A673 (cell line): ENCODE measurements at regions not wholly inside any gene's neighbourhood (a gene's known extent, or its start where the extent isn't known, plus 50 kb on each side); places are given as distances from the start of the nearest gene placed in this dataset.
"Not testable (repeated sequence)": the region's sequence is repeated elsewhere in the genome, so short reads cannot be mapped to it uniquely, and the experiment has no call there.

ENCODE experiments used
- BruUV-seq: library from RNA; stranded (reverse); fragments of 400-500 nt; replicated peaks from 2 replicates; lab custom pipeline; 2021; lab: Mats Ljungman, UMichigan
- CTCF ChIA-PET: fragments of 300-600 bp; sonication (Branson Sonifier 250); formaldehyde crosslinking; loops from one replicate; lab custom pipeline; 2022; ENCODE audit warnings: antibody characterized with exemption; lab: Charles Lee
- POLR2A ChIA-PET: fragments of 300-600 bp; sonication (Branson Sonifier 250); formaldehyde crosslinking; loops from one replicate; lab custom pipeline; 2022; ENCODE audit warnings: antibody characterized with exemption; ENCODE audit not compliant: low non-redundant PET; lab: Charles Lee
- DNase-seq: peaks from one replicate; pipeline ENCODE4 v3.0.0-alpha.2; 2015; ENCODE audit warnings: low spot score
- H3K27ac ChIP-seq: fragments of 200-600 bp; sonication (generic); 2 replicates; pipeline ENCODE4 v1.5.1; 2016; ENCODE audit warnings: mixed run types, low read depth, mild to moderate bottlenecking, mixed read lengths, antibody characterized with exemption, low read length; ENCODE audit not compliant: poor library complexity, severe bottlenecking
- H3K27me3 ChIP-seq: fragments of 200-600 bp; sonication (generic); replicated peaks from 2 replicates; pipeline ENCODE4 v1.6.1; 2017; ENCODE audit warnings: mixed run types, low read depth, mild to moderate bottlenecking, mixed read lengths, antibody characterized with exemption, low read length; ENCODE audit not compliant: insufficient read depth, poor library complexity
- H3K36me3 ChIP-seq: fragments of 200-600 bp; sonication (generic); 2 replicates; pipeline ENCODE4 v1.6.1; 2016; ENCODE audit warnings: mixed run types, mild to moderate bottlenecking, mixed read lengths, antibody characterized with exemption, low read length; ENCODE audit not compliant: insufficient read depth, poor library complexity, severe bottlenecking
- H3K4me1 ChIP-seq: fragments of 200-600 bp; sonication (generic); 2 replicates; pipeline ENCODE4 v1.6.1; 2017; ENCODE audit warnings: mixed run types, mild to moderate bottlenecking, mixed read lengths, antibody characterized with exemption, low read length; ENCODE audit not compliant: insufficient read depth, poor library complexity, severe bottlenecking
- H3K4me3 ChIP-seq: fragments of 200-600 bp; sonication (generic); 2 replicates; pipeline ENCODE4 v1.5.1; 2016; ENCODE audit warnings: low read depth, mixed run types, mild to moderate bottlenecking, mixed read lengths, low read length; ENCODE audit not compliant: poor library complexity, severe bottlenecking
- H3K9me3 ChIP-seq: fragments of 200-600 bp; sonication (generic); 2 replicates; pipeline ENCODE4 v1.6.1; 2016; ENCODE audit warnings: mixed run types, low read depth, mild to moderate bottlenecking, mixed read lengths, antibody characterized with exemption, low read length; ENCODE audit not compliant: poor library complexity, severe bottlenecking
- EZH2 ChIP-seq: fragments of 200-600 bp; sonication (generic); IDR thresholded peaks from 2 replicates; pipeline ENCODE4 v1.6.1; 2017; ENCODE audit warnings: borderline replicate concordance, low read depth, mild to moderate bottlenecking, mixed read lengths, antibody characterized with exemption, low read length; ENCODE audit not compliant: poor library complexity, severe bottlenecking
- intact Hi-C: fragments of 100-400 bp; cut with micrococcal nuclease; formaldehyde crosslinking; loops from one replicate; pipeline ENCODE4 v1.10.0; 2022; ENCODE audit not compliant: unreplicated experiment
- TF ChIP-seq, protein P1 (sequence below): fragments of 300-800, 200-600 bp; sonication (generic); conservative IDR thresholded peaks from 2 replicates; pipeline ENCODE4 v1.5.1; 2017; ENCODE audit warnings: low read depth, mild to moderate bottlenecking, antibody characterized with exemption, low read length, moderate library complexity, mixed read lengths

GRCh38 chr3:26308454-26308853 is 314.1 kb upstream of the LRRC3B start:
- ChIA-PET POLR2A (no interaction called here), CTCF (no interaction called here)
- no peak overlapping the region for H3K4me3 ChIP-seq
- DNase-seq: no peak
- no peaks in the 10 kb centered on the region for H3K4me1 ChIP-seq
- H3K27me3 ChIP-seq: no peaks in the 10 kb centered on the region
- BruUV-seq: no TSS peak
- no peaks in the 10 kb centered on the region for H3K36me3 ChIP-seq
- H3K9me3 ChIP-seq: peaks cover 20% of the 10 kb centered on the region
- intact Hi-C loops: no loop called here
- TF ChIP-seq, protein P1, sequence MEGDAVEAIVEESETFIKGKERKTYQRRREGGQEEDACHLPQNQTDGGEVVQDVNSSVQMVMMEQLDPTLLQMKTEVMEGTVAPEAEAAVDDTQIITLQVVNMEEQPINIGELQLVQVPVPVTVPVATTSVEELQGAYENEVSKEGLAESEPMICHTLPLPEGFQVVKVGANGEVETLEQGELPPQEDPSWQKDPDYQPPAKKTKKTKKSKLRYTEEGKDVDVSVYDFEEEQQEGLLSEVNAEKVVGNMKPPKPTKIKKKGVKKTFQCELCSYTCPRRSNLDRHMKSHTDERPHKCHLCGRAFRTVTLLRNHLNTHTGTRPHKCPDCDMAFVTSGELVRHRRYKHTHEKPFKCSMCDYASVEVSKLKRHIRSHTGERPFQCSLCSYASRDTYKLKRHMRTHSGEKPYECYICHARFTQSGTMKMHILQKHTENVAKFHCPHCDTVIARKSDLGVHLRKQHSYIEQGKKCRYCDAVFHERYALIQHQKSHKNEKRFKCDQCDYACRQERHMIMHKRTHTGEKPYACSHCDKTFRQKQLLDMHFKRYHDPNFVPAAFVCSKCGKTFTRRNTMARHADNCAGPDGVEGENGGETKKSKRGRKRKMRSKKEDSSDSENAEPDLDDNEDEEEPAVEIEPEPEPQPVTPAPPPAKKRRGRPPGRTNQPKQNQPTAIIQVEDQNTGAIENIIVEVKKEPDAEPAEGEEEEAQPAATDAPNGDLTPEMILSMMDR: no peak
- TF ChIP-seq EZH2: no peak
- H3K27ac ChIP-seq: no peak overlapping the region

DNA sequence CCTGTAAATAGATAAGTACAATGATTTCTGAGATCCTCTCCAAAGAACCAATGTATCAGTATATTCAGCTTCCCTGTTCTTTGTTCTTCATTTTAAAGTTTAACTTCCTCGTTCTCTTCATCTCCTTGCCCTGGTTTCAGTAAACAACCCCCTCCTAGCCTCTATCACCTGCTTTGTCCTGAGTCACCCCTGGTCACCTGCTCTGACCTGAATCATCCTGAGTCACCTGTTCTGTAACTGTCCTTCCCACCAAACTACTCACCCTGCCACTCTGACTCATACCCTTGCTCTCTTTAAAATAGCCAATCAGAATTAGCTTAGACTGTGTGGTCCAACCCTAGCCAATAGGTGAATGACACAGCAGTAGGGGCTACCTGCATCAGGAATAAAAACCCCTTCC is 313.0 kb upstream of the LRRC3B start:
- BruUV-seq, H3K4me3 ChIP-seq, DNase-seq, intact Hi-C loops, H3K27me3 ChIP-seq, CTCF ChIA-PET, H3K27ac ChIP-seq, H3K36me3 ChIP-seq, POLR2A ChIA-PET, H3K4me1 ChIP-seq: not testable (repeated sequence)
- H3K9me3 ChIP-seq: peaks cover 20% of the 10 kb centered on the region

DNA sequence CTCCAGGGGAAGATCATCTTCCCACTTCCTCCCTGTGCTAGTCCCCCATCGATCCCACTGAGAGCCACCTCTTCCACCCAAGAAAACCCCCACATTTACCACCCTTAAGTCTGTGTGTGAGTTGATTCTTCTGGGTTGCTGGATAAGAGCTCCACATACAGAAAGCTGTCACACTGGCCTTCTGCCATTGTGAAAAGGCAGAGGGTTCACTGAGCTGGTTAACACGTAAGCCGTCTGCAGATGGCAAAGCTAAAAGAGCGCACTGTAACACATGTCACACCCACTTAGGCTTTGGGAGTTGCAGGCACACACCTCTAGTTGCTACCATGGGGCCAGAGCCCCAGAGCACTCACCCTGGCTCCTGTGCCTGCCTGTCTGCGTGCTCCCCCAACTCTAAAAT is 309.8 kb upstream of the LRRC3B start:
- intact Hi-C loops: no loop called here
- no peak for TF ChIP-seq EZH2
- TF ChIP-seq, protein P1: no peak

GRCh38 chr3:26316472-26316871 is 306.1 kb upstream of the LRRC3B start:
- Histone ChIP-seq H3K27ac (no peak overlapping the region), H3K9me3 (no peaks in the 10 kb centered on the region), H3K4me3 (no peak overlapping the region), H3K36me3 (no peaks in the 10 kb centered on the region), H3K27me3 (no peaks in the 10 kb centered on the region), H3K4me1 (no peaks in the 10 kb centered on the region)
- no TSS peak for BruUV-seq
- no peak for DNase-seq
- ChIA-PET POLR2A (no interaction called here), CTCF (no interaction called here)
- no peak for TF ChIP-seq EZH2
- TF ChIP-seq, protein P1: no peak
- intact Hi-C loops: no loop called here

More for the DNA sequence above, 309.8 kb upstream of the LRRC3B start:
- no peaks in the 10 kb centered on the region for H3K4me1 ChIP-seq
- H3K36me3 ChIP-seq: no peaks in the 10 kb centered on the region
- H3K27ac ChIP-seq: no peak overlapping the region
- H3K4me3 ChIP-seq: no peak overlapping the region
- no peak for DNase-seq
- ChIA-PET POLR2A (no interaction called here), CTCF (no interaction called here)
- H3K27me3 ChIP-seq: no peaks in the 10 kb centered on the region
- H3K9me3 ChIP-seq: peaks cover 20% of the 10 kb centered on the region
- BruUV-seq: no TSS peak

GRCh38 chr3:26323741-26324140 is 298.8 kb upstream of the LRRC3B start:
- CTCF ChIA-PET, POLR2A ChIA-PET, H3K27me3 ChIP-seq, H3K36me3 ChIP-seq, H3K4me1 ChIP-seq, H3K4me3 ChIP-seq, H3K27ac ChIP-seq, BruUV-seq, intact Hi-C loops, DNase-seq: not testable (repeated sequence)
- H3K9me3 ChIP-seq: peaks cover 19% of the 10 kb centered on the region
